Mesenchymal stem cell (in vitro differentiated cells and primary cell): ENCODE measurements at regions not wholly inside any gene's neighbourhood (a gene's known extent, or its start where the extent isn't known, plus 50 kb on each side); places are given as distances from the start of the nearest gene placed in this dataset.
"Not testable (repeated sequence)": the region's sequence is repeated elsewhere in the genome, so short reads cannot be mapped to it uniquely, and the experiment has no call there.

ENCODE experiments used
- DNase-seq: peaks from one replicate; pipeline ENCODE4 v3.0.0-alpha.2; 2013
- H2AFZ ChIP-seq: one replicate; pipeline ENCODE4 v1.6.1; 2013; ENCODE audit warnings: low read depth, mild to moderate bottlenecking, control low read depth, inconsistent platforms, low read length, moderate library complexity
- H2AK5ac ChIP-seq: 2 replicates; pipeline ENCODE4 v1.6.1; 2013; ENCODE audit warnings: low read length, moderate library complexity, mild to moderate bottlenecking, inconsistent platforms; ENCODE audit not compliant: severe bottlenecking
- H2BK120ac ChIP-seq: one replicate; pipeline ENCODE4 v1.6.1; 2013; ENCODE audit warnings: low read depth, mild to moderate bottlenecking, inconsistent platforms, low read length, moderate library complexity
- H2BK12ac ChIP-seq, 2 experiments: one replicate each; pipeline ENCODE4 v1.6.1; 2013; ENCODE audit warnings: inconsistent platforms in 2 of 2, low read length in 2 of 2, mild to moderate bottlenecking in 2 of 2, moderate library complexity in 2 of 2, control low read depth in 1 of 2
- H2BK15ac ChIP-seq: one replicate; pipeline ENCODE4 v1.6.1; 2013; ENCODE audit warnings: mild to moderate bottlenecking, low read depth, inconsistent platforms; ENCODE audit not compliant: poor library complexity, severe bottlenecking
- H2BK5ac ChIP-seq: 2 replicates; pipeline ENCODE4 v1.6.1; 2013; ENCODE audit warnings: low read depth, mild to moderate bottlenecking, low read length, control low read depth, inconsistent platforms; ENCODE audit not compliant: poor library complexity, severe bottlenecking
- H3K14ac ChIP-seq, 2 experiments: one replicate each; pipeline ENCODE4 v1.6.1; 2013; ENCODE audit warnings: inconsistent platforms in 2 of 2, low read length in 2 of 2, control low read depth in 1 of 2, mild to moderate bottlenecking in 1 of 2, moderate library complexity in 1 of 2
- H3K18ac ChIP-seq, 2 experiments: one replicate each; pipeline ENCODE4 v1.6.1; 2013; ENCODE audit warnings: inconsistent platforms in 2 of 2, low read length in 2 of 2, control low read depth in 1 of 2, low read depth in 1 of 2, mild to moderate bottlenecking in 1 of 2
- H3K23ac ChIP-seq, 2 experiments: one replicate each; pipeline ENCODE4 v1.6.1; 2013; ENCODE audit warnings: inconsistent platforms in 2 of 2, low read length in 2 of 2, mild to moderate bottlenecking in 2 of 2, moderate library complexity in 2 of 2, control low read depth in 1 of 2
- H3K27ac ChIP-seq: 2 replicates; pipeline ENCODE4 v1.5.1; 2013; ENCODE audit warnings: mild to moderate bottlenecking, moderate library complexity, low read length, control low read depth, inconsistent platforms; ENCODE audit not compliant: poor library complexity, severe bottlenecking
- H3K27me3 ChIP-seq, 2 experiments: 2 replicates each; pipeline versions ENCODE4 v1.6.1 to v1.7.0; 2013; ENCODE audit warnings: low read length in 2 of 2, mild to moderate bottlenecking in 2 of 2, moderate library complexity in 2 of 2, control low read depth in 1 of 2, inconsistent platforms in 1 of 2; ENCODE audit not compliant: control insufficient read depth in 1 of 2, insufficient read depth in 1 of 2
- H3K36me3 ChIP-seq, 2 experiments: 2 replicates each; pipeline versions ENCODE4 v1.6.1 to v1.7.0; 2013; ENCODE audit warnings: low read length in 2 of 2, control low read depth in 1 of 2, inconsistent platforms in 1 of 2, low read depth in 1 of 2, mild to moderate bottlenecking in 1 of 2; ENCODE audit not compliant: insufficient read depth in 2 of 2, control insufficient read depth in 1 of 2
- H3K4ac ChIP-seq, 2 experiments: one replicate each; pipeline ENCODE4 v1.6.1; 2013; ENCODE audit warnings: inconsistent platforms in 2 of 2, low read length in 2 of 2, mild to moderate bottlenecking in 2 of 2, moderate library complexity in 2 of 2, control low read depth in 1 of 2, low read depth in 1 of 2
- H3K4me1 ChIP-seq: 2 replicates; pipeline ENCODE4 v1.6.1; 2013; ENCODE audit warnings: low read depth, low read length, control low read depth; ENCODE audit not compliant: control insufficient read depth, insufficient read depth
- H3K4me2 ChIP-seq: 2 replicates; pipeline ENCODE4 v1.6.1; 2013; ENCODE audit warnings: low read length, mild to moderate bottlenecking, inconsistent platforms; ENCODE audit not compliant: poor library complexity, severe bottlenecking
- H3K4me3 ChIP-seq, 2 experiments: 2 replicates each; pipeline versions ENCODE4 v1.5.1 to v1.7.0; 2013; ENCODE audit warnings: low read length in 2 of 2, mild to moderate bottlenecking in 2 of 2, control low read depth in 1 of 2, low read depth in 1 of 2; ENCODE audit not compliant: insufficient read depth in 1 of 2
- H3K79me1 ChIP-seq: replicated peaks from 2 replicates; pipeline ENCODE4 v1.6.1; 2013; ENCODE audit warnings: mild to moderate bottlenecking, control low read depth, low read length, inconsistent platforms; ENCODE audit not compliant: poor library complexity, severe bottlenecking
- H3K9ac ChIP-seq: 2 replicates; pipeline ENCODE4 v1.7.0; 2013; ENCODE audit warnings: mild to moderate bottlenecking, low read length, moderate library complexity
- H3K9me3 ChIP-seq: 2 replicates; pipeline ENCODE4 v1.7.0; 2013; ENCODE audit warnings: mild to moderate bottlenecking, low read length; ENCODE audit not compliant: control insufficient read depth
- H4K8ac ChIP-seq: one replicate; pipeline ENCODE4 v1.6.1; 2013; ENCODE audit warnings: inconsistent platforms, mild to moderate bottlenecking, low read length, moderate library complexity
- H4K91ac ChIP-seq: one replicate; pipeline ENCODE4 v1.6.1; 2013; ENCODE audit warnings: mild to moderate bottlenecking, low read length, inconsistent platforms
- WGBS: methylation state at CpG from one replicate; pipeline ENCODE4 v1.1.7; 2013; ENCODE audit warnings: mixed read lengths; 5-methylcytosine and 5-hydroxymethylcytosine counted together

DNA sequence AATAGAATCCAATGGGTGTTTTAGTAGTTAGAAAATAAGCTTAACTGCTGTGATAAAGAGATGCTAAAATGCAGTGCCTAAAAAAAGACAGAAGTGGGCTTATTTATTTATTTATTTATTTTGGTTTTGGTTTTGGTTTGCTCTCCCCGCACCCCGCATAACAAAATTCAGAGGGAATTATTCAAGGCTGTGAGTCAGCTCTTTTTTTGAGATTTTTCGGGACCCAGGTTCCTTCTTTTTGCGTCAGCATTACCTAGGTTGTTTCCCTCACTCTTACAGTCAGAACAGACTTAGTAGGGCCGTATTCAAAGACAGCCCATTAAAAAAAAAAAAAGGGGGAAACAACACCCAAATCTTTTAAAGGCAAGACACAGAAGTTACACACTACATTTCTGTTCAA is 1495.5 kb upstream of the ADGRL3 start:
- H2AK5ac ChIP-seq = no peak overlapping the region
- no peak overlapping the region for H3K14ac ChIP-seq
- H4K8ac ChIP-seq = no peak overlapping the region
- H2AFZ ChIP-seq = no peak overlapping the region
- no peak overlapping the region for H3K4me2 ChIP-seq
- no peak overlapping the region for H2BK15ac ChIP-seq
- no peak overlapping the region for H4K91ac ChIP-seq
- H3K27ac ChIP-seq = no peak overlapping the region
- H3K4me1 ChIP-seq = no peaks in the 10 kb centered on the region
- no peaks in the 10 kb centered on the region for H3K79me1 ChIP-seq
- H3K9me3 ChIP-seq = no peaks in the 10 kb centered on the region
- no peak overlapping the region for H3K9ac ChIP-seq
- no peak overlapping the region for H3K18ac ChIP-seq
- no peak overlapping the region for H2BK12ac ChIP-seq
- DNase-seq = no peak
- H3K4ac ChIP-seq = no peak overlapping the region
- H3K4me3 ChIP-seq = no peak overlapping the region
- H2BK5ac ChIP-seq = no peak overlapping the region
- WGBS = 89% methylated on average over 5 of the region's 5 CpGs
- H3K27me3 ChIP-seq = no peaks in the 10 kb centered on the region
- H3K23ac ChIP-seq = no peak overlapping the region
- no peak overlapping the region for H2BK120ac ChIP-seq
- H3K36me3 ChIP-seq = no peaks in the 10 kb centered on the region

DNA sequence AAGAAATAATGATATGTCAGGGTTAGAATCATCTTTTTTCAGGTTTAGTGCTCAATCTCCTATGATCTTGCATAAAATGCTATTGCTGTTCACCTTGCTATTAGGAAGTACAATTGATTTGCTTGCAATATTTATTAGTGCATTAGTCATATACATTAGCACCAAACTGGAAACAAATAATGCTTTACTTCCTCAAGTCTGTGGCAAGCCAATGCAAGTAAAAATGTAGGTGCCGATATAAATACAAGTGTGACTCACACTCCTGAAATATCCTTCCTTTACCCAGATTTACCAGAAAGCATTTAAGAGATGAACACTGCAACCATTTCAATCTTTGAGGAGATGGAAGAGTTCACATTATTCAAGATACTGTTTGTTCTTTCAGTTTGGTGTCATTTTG is 1487.7 kb upstream of the ADGRL3 start:
- WGBS = 40% methylated on average over 1 of the region's 1 CpG
- Histone ChIP-seq H4K8ac (no peak overlapping the region), H3K18ac (no peak overlapping the region), H3K4ac (no peak overlapping the region), H2AK5ac (no peak overlapping the region), H3K4me3 (no peak overlapping the region), H4K91ac (no peak overlapping the region), H3K79me1 (no peaks in the 10 kb centered on the region), H3K14ac (no peak overlapping the region), H3K9me3 (no peaks in the 10 kb centered on the region), H3K4me1 (no peaks in the 10 kb centered on the region), H2BK120ac (no peak overlapping the region), H2BK15ac (no peak overlapping the region), H3K9ac (no peak overlapping the region), H2BK5ac (no peak overlapping the region), H2AFZ (no peak overlapping the region), H3K27me3 (no peaks in the 10 kb centered on the region), H3K36me3 (no peaks in the 10 kb centered on the region), H3K27ac (no peak overlapping the region), H3K4me2 (no peak overlapping the region), H3K23ac (no peak overlapping the region), H2BK12ac (no peak overlapping the region)
- no peak for DNase-seq

DNA sequence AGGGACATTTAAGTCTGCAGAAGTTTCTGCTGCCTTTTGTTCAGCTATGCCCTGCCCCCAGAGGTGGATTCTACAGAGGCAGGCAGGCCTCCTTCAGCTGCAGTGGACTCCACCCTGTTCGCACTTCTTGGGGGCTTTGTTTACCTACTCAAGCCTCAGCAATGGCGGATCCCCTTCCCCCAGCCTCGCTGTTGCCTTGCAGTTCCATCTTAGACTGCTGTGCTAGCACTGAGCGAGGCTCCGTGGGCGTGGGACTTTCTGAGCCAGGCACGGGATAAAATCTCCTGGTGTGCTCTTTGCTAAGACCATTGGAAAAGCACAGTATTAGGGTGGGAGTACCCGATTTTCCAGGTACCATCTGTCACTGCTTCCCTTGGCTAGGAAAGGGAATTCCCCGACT is 1475.8 kb upstream of the ADGRL3 start:
- not testable (repeated sequence) for H2AFZ ChIP-seq, H3K4me3 ChIP-seq, H3K27me3 ChIP-seq, H3K36me3 ChIP-seq, H2AK5ac ChIP-seq, H3K4me1 ChIP-seq, H2BK120ac ChIP-seq, H3K79me1 ChIP-seq, H3K4ac ChIP-seq, H3K18ac ChIP-seq, H3K9me3 ChIP-seq, H3K27ac ChIP-seq, H4K91ac ChIP-seq, H3K23ac ChIP-seq, H2BK12ac ChIP-seq, DNase-seq, H2BK15ac ChIP-seq, H4K8ac ChIP-seq, H3K14ac ChIP-seq, H3K9ac ChIP-seq, H2BK5ac ChIP-seq, H3K4me2 ChIP-seq
- 77% methylated on average over 9 of the region's 9 CpGs for WGBS

DNA sequence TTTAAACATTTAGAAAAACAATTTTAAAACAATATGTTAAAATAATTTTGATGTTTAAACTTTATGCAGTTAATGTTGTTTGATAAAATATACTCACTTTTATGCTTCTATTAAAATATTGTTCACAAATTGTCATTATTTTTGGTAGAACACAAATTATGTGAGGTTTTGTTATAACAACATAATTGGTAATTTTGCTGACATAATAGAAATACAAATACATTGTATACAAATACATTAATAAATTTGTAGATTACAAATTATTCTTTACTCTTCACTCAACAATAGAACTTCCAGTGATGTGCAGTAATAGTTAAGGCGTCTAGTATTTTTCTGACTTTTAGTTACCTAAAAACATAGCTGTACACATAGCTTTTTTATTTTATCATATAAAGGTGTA is 1472.4 kb upstream of the ADGRL3 start:
- H2BK120ac ChIP-seq = no peak overlapping the region
- H2BK12ac ChIP-seq = no peak overlapping the region
- H3K18ac ChIP-seq = no peak overlapping the region
- no peak overlapping the region for H3K14ac ChIP-seq
- no peak for DNase-seq
- WGBS = no CpG with 5 or more reads among the region's 1 CpG
- no peak overlapping the region for H3K4me3 ChIP-seq
- no peak overlapping the region for H3K23ac ChIP-seq
- no peaks in the 10 kb centered on the region for H3K4me1 ChIP-seq
- no peaks in the 10 kb centered on the region for H3K79me1 ChIP-seq
- no peak overlapping the region for H2AK5ac ChIP-seq
- no peak overlapping the region for H3K27ac ChIP-seq
- H3K9ac ChIP-seq = no peak overlapping the region
- H3K4me2 ChIP-seq = no peak overlapping the region
- no peak overlapping the region for H4K8ac ChIP-seq
- H3K36me3 ChIP-seq = no peaks in the 10 kb centered on the region
- H4K91ac ChIP-seq = no peak overlapping the region
- no peak overlapping the region for H3K4ac ChIP-seq
- no peak overlapping the region for H2BK15ac ChIP-seq
- H3K9me3 ChIP-seq = peaks cover 6% of the 10 kb centered on the region
- H3K27me3 ChIP-seq = no peaks in the 10 kb centered on the region
- no peak overlapping the region for H2AFZ ChIP-seq
- no peak overlapping the region for H2BK5ac ChIP-seq
